T47D (cell line): ENCODE measurements at regions not wholly inside any gene's neighbourhood (a gene's known extent, or its start where the extent isn't known, plus 50 kb on each side); places are given as distances from the start of the nearest gene placed in this dataset.

ENCODE experiments used
- DNase-seq, 2 experiments: peaks; one replicate each; pipeline versions ENCODE4 v3.0.0 to v3.0.0-alpha.2; 2011 to 2012; ENCODE audit warnings: low read depth in 1 of 2, low spot score in 1 of 2
- JUND ChIP-seq: IDR thresholded peaks from 2 replicates; pipeline ENCODE4 v1.6.1; 2012; ENCODE audit warnings: low read depth
- in situ Hi-C: cut with HindIII; loops from 2 replicates; pipeline ENCODE4 v1.10.0; 2016; ENCODE audit warnings: low sequenced_read_pairs, low pct_unique_long_range_greater_than_20kb

DNA sequence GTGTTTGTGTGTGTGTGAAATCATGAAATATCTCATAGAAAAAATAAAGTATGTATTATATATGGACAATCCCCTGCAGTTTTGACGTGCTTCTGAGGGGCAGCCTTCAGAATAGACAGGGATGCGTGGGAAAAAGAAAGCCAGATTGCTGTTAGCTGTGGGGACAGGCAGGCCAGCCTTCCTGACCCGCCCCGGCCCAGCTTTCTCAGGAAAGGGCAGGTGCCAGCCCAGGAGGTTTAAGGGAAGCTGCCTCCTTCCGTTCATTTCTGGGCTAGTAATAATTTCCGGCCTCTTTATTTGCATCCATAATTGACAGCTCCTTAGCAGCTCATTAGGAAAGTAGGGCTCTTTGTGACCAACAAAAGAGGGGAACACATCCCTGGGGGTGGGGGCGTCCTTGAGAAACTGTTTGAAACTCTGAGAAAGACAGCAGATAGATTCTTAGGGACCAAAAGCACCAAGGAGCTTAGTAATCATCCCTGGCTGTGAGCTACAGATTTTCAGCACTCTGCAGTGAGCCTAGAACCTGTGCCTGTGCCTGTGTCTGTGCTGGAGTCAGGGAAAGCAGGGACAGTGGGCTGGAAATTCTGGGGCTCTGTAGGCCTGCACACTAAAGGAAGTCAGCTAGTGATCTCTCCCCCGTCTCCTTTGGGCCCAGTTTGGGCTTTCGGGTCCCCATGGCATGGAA lies 632.9 kb upstream of the CADM1 start:
- TF ChIP-seq JUND, result no peak
- no peak for DNase-seq
- in situ Hi-C loops, result no loop called here

DNA sequence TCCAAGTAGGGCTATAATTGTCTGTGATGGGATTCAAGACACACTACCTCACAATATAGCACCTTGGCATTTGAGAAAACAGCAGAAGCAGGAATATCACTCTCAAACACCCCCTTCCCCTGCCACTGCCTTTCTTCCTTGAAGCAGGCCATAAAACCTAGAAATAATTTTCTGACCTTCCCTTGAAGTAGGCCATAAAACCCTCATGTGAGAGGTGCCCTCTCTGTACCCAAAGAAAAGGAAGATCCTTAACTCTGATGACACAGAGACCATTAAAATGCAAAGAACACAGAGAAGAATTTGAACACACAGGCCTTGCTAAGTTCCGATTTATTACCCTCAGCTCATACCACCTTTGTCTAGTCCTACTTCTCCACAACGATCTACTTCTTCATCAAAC lies 631.7 kb upstream of the CADM1 start:
- no peak for TF ChIP-seq JUND
- in situ Hi-C loops, result no loop called here

DNA sequence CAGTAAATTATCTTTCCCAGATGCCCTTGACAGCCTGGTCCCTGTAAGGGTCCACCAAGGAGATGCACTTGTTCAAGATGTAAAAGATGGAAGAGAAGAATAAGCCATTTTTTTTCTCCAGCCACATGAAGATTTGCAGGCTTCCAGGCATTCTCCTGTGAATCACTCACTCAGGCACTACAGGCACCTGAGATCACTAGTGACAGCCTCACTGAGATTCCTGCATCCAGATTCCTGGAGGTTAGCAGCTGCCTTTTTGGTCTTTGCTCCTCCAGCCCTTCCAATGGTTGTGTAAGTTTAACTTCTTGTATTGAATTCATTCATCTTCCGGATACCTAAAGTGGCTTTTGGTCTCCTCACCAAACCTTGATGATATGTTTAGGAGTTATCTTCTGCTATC lies 630.2 kb upstream of the CADM1 start:
- no peak for TF ChIP-seq JUND
- DNase-seq, result no peak
- in situ Hi-C loops, result no loop called here

More for the DNA sequence above, 631.7 kb upstream of the CADM1 start:
- DNase-seq, result no peak

DNA sequence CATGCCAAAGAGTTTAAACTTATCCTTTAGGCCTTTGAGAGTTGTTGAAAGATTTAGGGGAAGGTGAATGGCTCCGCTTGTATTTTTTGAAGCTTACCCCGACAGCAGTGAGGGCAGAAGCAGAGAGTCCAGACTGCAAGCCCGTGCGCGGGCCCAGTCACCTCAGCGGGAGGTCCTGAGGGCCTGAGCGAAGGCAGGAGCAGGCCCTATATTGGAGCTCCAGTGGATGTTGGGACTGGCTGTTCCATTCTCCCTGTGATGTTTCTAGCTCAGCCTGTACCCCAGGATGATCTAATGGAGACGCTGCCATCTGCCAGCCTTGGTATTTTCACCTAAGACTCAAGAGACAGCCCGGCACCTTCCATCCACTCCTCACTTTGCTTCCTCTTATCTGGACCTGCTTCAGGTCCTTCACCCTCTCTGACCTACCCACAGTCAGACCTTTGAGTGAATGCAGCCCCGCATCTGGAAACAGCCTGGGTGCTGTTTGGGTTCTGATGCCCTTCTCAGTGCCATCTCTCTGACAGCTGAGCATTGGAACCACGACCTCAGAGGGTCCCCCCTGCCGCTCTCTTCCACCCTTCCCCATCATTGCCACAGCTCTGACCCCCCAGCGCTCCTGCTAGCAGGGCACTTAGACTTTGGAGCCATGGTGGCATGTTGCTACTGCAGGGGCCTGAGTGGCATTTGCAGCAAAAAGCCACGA lies 628.2 kb upstream of the CADM1 start:
- in situ Hi-C loops, result no loop called here
- DNase-seq, result no peak
- TF ChIP-seq JUND, result no peak

DNA sequence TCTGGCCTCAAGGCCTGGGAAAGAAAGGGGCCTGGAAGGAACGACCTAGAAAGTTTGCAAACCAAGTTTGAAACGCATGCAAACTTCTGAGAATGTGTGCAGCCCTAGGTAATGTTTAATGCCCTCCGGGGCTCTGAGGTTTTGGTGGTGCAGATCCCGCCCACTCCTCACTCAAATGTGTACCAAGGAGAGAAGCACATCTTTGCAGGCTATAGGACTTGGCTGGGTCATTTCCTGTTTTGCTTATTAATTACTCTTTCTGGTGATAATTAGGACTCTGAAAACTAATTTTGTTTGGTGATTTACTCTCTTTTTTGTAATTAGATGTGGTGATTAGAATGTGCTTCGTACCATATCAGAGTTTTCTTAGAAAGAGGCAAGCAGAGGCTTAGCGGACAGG lies 625.9 kb upstream of the CADM1 start:
- no peak for TF ChIP-seq JUND
- no peak for DNase-seq
- in situ Hi-C loops, result no loop called here

DNA sequence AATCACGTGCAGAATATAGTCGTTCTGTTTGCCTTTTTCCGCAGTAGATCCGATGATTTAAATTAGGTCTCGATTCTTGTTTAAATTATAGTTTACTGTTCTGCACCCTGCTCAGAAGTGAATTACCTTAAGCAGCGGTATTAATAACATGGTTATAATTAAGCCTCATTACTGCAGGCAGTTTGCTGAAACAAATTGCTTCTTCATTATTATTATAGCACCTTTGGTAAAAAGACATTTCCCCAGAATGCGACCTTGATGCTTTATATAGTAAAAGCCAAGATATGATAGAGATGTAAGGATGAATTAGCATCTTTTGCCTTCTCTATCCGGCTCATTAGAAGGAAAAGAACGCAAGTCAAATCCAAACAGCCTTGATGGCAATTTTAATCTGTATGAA lies 625.2 kb upstream of the CADM1 start:
- DNase-seq, result no peak
- TF ChIP-seq JUND, result no peak
- in situ Hi-C loops, result no loop called here

DNA sequence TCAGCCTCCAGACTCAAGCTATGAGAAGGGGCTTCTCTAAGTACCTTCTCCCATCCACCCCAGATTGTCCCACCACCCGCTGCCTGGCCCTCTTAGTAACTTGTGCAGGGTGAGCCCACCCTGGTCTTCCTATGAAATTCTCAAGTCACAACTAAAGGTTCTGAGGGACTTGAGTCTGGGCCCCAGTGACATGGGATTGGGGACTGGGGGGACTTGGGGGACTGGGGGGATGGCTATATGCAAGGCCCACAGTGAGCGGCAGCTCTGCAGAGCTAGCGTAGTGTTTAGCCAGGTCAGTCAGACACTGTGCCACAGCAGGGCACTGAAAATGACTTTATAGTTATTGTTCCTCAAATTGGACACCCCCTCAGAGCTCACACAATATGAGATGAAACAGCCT lies 622.3 kb upstream of the CADM1 start:
- no peak for TF ChIP-seq JUND
- in situ Hi-C loops, result no loop called here
- no peak for DNase-seq

DNA sequence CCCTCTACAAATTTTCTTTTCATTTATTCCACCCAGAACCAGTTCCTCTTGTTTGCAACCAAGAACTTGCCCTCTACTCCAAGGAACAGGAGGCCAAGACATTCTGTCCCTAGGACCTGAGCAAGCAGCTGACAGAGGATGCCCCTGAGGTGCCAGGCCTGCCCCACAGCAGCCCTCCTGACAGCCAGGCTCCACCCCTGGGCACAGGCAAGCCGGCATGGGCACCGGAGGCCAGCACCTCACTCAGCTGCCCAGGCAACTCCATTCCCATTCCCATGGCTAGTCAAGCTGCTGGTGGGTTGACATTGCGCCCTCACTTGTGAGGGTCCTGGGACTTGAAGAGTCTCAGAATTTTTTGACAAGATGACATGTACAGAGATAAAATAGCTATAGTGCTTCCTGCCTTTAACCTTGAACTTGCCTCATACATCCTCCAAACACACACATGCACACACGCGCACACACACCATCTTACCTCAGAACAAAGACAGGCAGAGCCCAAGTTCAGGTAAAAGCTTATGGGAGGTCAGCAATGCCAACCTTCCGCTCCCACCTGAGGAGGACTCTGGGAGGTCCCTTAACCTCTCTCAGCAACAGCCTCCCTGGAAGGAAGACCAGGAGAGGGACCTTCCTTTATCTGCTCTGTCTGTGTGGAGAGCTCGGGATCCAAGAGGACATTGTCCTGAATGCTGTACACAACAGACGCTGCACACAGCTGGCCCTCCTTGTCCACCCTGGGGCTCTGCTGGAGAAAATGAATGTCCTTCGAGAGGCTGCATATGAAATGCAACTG lies 620.9 kb upstream of the CADM1 start:
- no peak for TF ChIP-seq JUND
- no peak for DNase-seq
- in situ Hi-C loops, result no loop called here

DNA sequence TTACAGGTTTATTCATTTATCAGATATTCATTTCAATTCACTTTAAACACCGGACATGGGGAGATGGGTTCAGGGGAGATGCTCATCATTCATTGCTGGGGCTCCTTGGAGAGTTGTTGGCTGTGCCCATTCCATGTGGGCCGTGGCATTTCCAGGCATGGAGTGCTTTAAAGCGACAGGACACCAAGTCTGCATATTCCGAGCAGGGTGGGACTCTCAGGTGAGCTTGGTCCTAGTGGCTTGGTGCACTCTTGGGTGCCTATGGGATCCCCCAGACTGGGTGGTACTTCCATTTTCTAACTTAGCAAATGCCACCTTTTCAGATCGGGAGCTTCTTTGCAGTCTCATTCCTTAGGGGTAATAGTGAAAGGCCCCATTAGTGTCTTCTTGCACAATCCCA lies 619.5 kb upstream of the CADM1 start:
- DNase-seq, result no peak
- in situ Hi-C loops, result no loop called here
- no peak for TF ChIP-seq JUND

DNA sequence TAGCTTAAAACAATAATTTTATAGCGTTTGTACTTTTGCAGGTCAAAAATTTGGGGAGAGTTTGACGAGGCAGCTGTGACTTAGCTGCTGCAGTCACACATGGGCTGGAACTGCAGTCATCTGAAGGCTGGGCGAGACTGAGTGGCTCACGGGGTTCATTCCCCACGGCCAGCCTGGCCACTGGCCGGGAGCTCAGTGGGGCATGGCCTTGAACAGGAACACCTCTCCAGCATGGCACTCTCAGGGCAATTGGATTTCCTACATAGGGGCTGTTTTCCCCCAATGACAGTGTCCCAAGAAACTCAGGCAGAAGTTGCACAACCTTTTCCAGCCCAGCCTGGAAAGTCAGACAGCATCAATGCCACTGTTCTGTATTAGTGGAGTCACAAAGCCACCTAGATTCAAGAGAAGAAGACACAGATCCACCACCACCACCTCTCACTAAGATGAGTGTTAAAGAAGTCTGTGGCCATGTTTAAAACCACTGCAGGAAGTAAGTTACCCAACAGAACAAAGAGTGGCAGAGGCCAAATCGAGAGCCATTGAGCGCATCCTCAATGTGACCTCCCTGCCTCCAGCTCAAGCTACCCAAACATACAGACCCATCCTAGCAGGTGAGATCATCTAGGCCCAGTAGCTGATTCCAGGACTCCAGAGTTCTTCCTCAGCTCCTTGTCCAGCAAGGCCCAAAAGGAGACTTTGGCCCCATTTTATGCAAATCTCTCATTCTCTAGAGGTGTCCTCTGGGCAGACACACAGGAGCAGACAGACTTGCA lies 618.7 kb upstream of the CADM1 start:
- in situ Hi-C loops, result no loop called here
- TF ChIP-seq JUND, result no peak
- no peak for DNase-seq

DNA sequence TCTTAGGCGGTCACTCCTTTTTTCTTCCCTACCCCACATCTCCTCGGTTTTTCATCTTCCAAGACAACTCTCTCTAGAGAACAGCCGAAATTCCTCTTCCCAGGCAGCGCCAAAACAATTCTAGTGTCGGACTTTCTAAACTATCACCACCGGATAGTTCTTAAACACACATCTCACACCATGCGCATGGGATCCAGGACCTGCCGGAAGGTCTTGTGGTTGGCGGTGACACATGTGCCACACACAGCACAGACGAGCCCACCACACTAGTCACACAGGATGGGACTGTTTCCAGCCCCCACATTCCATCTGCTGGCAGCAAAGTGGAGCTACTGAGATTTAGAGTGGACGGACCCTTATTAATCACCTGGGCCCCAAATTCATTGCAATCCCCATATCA lies 614.9 kb upstream of the CADM1 start:
- no peak for DNase-seq
- TF ChIP-seq JUND, result no peak
- in situ Hi-C loops, result no loop called here

DNA sequence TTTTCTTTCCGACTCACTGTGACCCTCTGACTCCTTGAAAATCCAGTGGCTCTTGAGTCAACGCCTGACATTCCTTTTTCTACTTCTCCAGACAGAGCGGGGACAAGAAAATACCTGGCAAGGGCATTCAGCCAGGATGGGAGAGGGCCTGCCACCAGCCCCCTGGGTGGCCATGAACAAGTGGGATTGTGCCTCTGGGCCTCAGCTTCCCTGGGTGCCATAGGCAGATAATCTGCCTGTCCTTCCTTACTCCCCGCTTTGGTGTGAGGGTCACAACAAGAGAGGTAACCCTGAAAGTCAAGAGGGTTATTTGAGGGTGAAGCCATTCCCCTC lies 613.9 kb upstream of the CADM1 start:
- DNase-seq, result no peak
- no peak for TF ChIP-seq JUND

More for the DNA sequence above, 613.9 kb upstream of the CADM1 start:
- in situ Hi-C loops, result no loop called here
